Dendritic cell treated with granulocyte-macrophage colony-stimulating factor and Interleukin-4, amounts not matched to agents 40 ng/mL and 50 ng/mL, for 4 days (primary cell): ENCODE measurements at regions not wholly inside any gene's neighbourhood (a gene's known extent, or its start where the extent isn't known, plus 50 kb on each side); places are given as distances from the start of the nearest gene placed in this dataset.

ENCODE experiments used
- H3K27ac Mint-ChIP-seq: one replicate; pipeline ENCODE4 v1.8.0; 2022; ENCODE audit warnings: mild to moderate bottlenecking, mixed read lengths
- H3K27me3 Mint-ChIP-seq: one replicate; pipeline ENCODE4 v1.8.0; 2022; ENCODE audit warnings: mild to moderate bottlenecking, mixed read lengths
- H3K36me3 Mint-ChIP-seq: one replicate; pipeline ENCODE4 v1.8.0; 2022; ENCODE audit warnings: low read depth, mixed read lengths
- H3K4me1 Mint-ChIP-seq: one replicate; pipeline ENCODE4 v1.8.0; 2022; ENCODE audit warnings: low read depth, mixed read lengths
- H3K4me3 Mint-ChIP-seq: one replicate; pipeline ENCODE4 v1.8.0; 2022; ENCODE audit warnings: mild to moderate bottlenecking, moderate library complexity, mixed read lengths
- H3K9me3 Mint-ChIP-seq: one replicate; pipeline ENCODE4 v1.8.0; 2022; ENCODE audit warnings: mixed read lengths
- intact Hi-C: fragments of 100-400 bp; cut with micrococcal nuclease; formaldehyde crosslinking; loops from one replicate; pipeline ENCODE4 v1.15.0; 2022

GRCh38 chr13:22736084-22736767, 444.6 kb upstream of the SGCG start:
- Mint-ChIP-seq H3K9me3 (peaks cover 18% of the 10 kb centered on the region), H3K27ac (no peak overlapping the region), H3K36me3 (no peaks in the 10 kb centered on the region), H3K27me3 (peaks cover 7% of the 10 kb centered on the region), H3K4me3 (no peak overlapping the region), H3K4me1 (no peaks in the 10 kb centered on the region)
- intact Hi-C loops, result no loop called here

GRCh38 chr13:22736768-22737092, 444.0 kb upstream of the SGCG start:
- H3K27me3 Mint-ChIP-seq, result peaks cover 7% of the 10 kb centered on the region
- no peaks in the 10 kb centered on the region for H3K36me3 Mint-ChIP-seq
- intact Hi-C loops, result no loop called here
- H3K9me3 Mint-ChIP-seq, result peaks cover 22% of the 10 kb centered on the region
- no peak overlapping the region for H3K27ac Mint-ChIP-seq
- no peak overlapping the region for H3K4me3 Mint-ChIP-seq
- no peaks in the 10 kb centered on the region for H3K4me1 Mint-ChIP-seq

- Mint-ChIP-seq H3K9me3 (peaks cover 22% of the 10 kb centered on the region), H3K27me3 (peaks cover 7% of the 10 kb centered on the region), H3K36me3 (no peaks in the 10 kb centered on the region), H3K4me1 (no peaks in the 10 kb centered on the region), H3K27ac (no peak overlapping the region), H3K4me3 (no peak overlapping the region)
- intact Hi-C loops, result no loop called here
These were observed 442.4 kb upstream of the SGCG start for GRCh38 chr13:22738357-22738756.

- peaks cover 7% of the 10 kb centered on the region for H3K27me3 Mint-ChIP-seq
- intact Hi-C loops, result no loop called here
- no peak overlapping the region for H3K27ac Mint-ChIP-seq
- H3K4me1 Mint-ChIP-seq, result no peaks in the 10 kb centered on the region
- no peak overlapping the region for H3K4me3 Mint-ChIP-seq
- peaks cover 26% of the 10 kb centered on the region for H3K9me3 Mint-ChIP-seq
- H3K36me3 Mint-ChIP-seq, result no peaks in the 10 kb centered on the region
These were observed 440.5 kb upstream of the SGCG start for GRCh38 chr13:22740264-22740663.

- peaks cover 24% of the 10 kb centered on the region for H3K9me3 Mint-ChIP-seq
- no peaks in the 10 kb centered on the region for H3K4me1 Mint-ChIP-seq
- H3K27me3 Mint-ChIP-seq, result no peaks in the 10 kb centered on the region
- intact Hi-C loops, result no loop called here
- H3K27ac Mint-ChIP-seq, result no peak overlapping the region
- no peaks in the 10 kb centered on the region for H3K36me3 Mint-ChIP-seq
- H3K4me3 Mint-ChIP-seq, result no peak overlapping the region
These were observed 435.9 kb upstream of the SGCG start for GRCh38 chr13:22744688-22745452.

GRCh38 chr13:22748866-22749577, 431.8 kb upstream of the SGCG start:
- Mint-ChIP-seq H3K4me1 (no peaks in the 10 kb centered on the region), H3K9me3 (peaks cover 30% of the 10 kb centered on the region), H3K27me3 (no peaks in the 10 kb centered on the region), H3K27ac (no peak overlapping the region), H3K4me3 (no peak overlapping the region), H3K36me3 (no peaks in the 10 kb centered on the region)
- intact Hi-C loops, result no loop called here

- Mint-ChIP-seq H3K4me1 (no peaks in the 10 kb centered on the region), H3K27me3 (no peaks in the 10 kb centered on the region), H3K9me3 (peaks cover 30% of the 10 kb centered on the region), H3K36me3 (no peaks in the 10 kb centered on the region), H3K27ac (no peak overlapping the region), H3K4me3 (no peak overlapping the region)
- intact Hi-C loops, result no loop called here
These were observed 431.2 kb upstream of the SGCG start for GRCh38 chr13:22749626-22750025.

- no peaks in the 10 kb centered on the region for H3K27me3 Mint-ChIP-seq
- H3K4me1 Mint-ChIP-seq, result no peaks in the 10 kb centered on the region
- H3K27ac Mint-ChIP-seq, result no peak overlapping the region
- intact Hi-C loops, result no loop called here
- no peaks in the 10 kb centered on the region for H3K36me3 Mint-ChIP-seq
- no peak overlapping the region for H3K4me3 Mint-ChIP-seq
- H3K9me3 Mint-ChIP-seq, result peaks cover 9% of the 10 kb centered on the region
These were observed 423.2 kb upstream of the SGCG start for GRCh38 chr13:22757530-22758120.

GRCh38 chr13:22758245-22758644, 422.5 kb upstream of the SGCG start:
- intact Hi-C loops, result no loop called here
- Mint-ChIP-seq H3K27me3 (no peaks in the 10 kb centered on the region), H3K4me3 (no peak overlapping the region), H3K9me3 (peaks cover 3% of the 10 kb centered on the region), H3K36me3 (no peaks in the 10 kb centered on the region), H3K27ac (no peak overlapping the region), H3K4me1 (no peaks in the 10 kb centered on the region)

GRCh38 chr13:22761709-22762108, 419.1 kb upstream of the SGCG start:
- intact Hi-C loops, result no loop called here
- H3K9me3 Mint-ChIP-seq, result no peaks in the 10 kb centered on the region
- no peaks in the 10 kb centered on the region for H3K4me1 Mint-ChIP-seq

GRCh38 chr13:22765547-22765946, 415.2 kb upstream of the SGCG start:
- Mint-ChIP-seq H3K27ac (no peak overlapping the region), H3K4me3 (no peak overlapping the region), H3K36me3 (no peaks in the 10 kb centered on the region), H3K4me1 (no peaks in the 10 kb centered on the region), H3K9me3 (peaks cover 5% of the 10 kb centered on the region), H3K27me3 (no peaks in the 10 kb centered on the region)
- intact Hi-C loops, result no loop called here

More at GRCh38 chr13:22761709-22762108, 419.1 kb upstream of the SGCG start:
- Mint-ChIP-seq H3K36me3 (no peaks in the 10 kb centered on the region), H3K27ac (no peak overlapping the region), H3K4me3 (no peak overlapping the region), H3K27me3 (no peaks in the 10 kb centered on the region)

GRCh38 chr13:22770891-22771290, 409.9 kb upstream of the SGCG start:
- Mint-ChIP-seq H3K36me3 (no peaks in the 10 kb centered on the region), H3K9me3 (peaks cover 13% of the 10 kb centered on the region), H3K4me3 (no peak overlapping the region), H3K27me3 (no peaks in the 10 kb centered on the region), H3K27ac (no peak overlapping the region), H3K4me1 (no peaks in the 10 kb centered on the region)
- intact Hi-C loops, result no loop called here

- Mint-ChIP-seq H3K36me3 (no peaks in the 10 kb centered on the region), H3K27ac (no peak overlapping the region), H3K27me3 (no peaks in the 10 kb centered on the region), H3K4me1 (no peaks in the 10 kb centered on the region), H3K9me3 (peaks cover 15% of the 10 kb centered on the region), H3K4me3 (no peak overlapping the region)
- intact Hi-C loops, result no loop called here
These were observed 407.3 kb upstream of the SGCG start for GRCh38 chr13:22773465-22773864.
